Embryonic facial prominence (tissue), 1 donor: ENCODE measurements at regions not wholly inside any gene's neighbourhood (a gene's known extent, or its start where the extent isn't known, plus 50 kb on each side); places are given as distances from the start of the nearest gene placed in this dataset.

Experiments used
- DNase-seq: peaks from one replicate; pipeline ENCODE4 v3.0.0-alpha.2; 2016; ENCODE audit errors: extremely low spot score

GRCh38 chr9:21564175-21564574 lies 82.1 kb upstream of the IFNE start:
- no peak for DNase-seq

DNA sequence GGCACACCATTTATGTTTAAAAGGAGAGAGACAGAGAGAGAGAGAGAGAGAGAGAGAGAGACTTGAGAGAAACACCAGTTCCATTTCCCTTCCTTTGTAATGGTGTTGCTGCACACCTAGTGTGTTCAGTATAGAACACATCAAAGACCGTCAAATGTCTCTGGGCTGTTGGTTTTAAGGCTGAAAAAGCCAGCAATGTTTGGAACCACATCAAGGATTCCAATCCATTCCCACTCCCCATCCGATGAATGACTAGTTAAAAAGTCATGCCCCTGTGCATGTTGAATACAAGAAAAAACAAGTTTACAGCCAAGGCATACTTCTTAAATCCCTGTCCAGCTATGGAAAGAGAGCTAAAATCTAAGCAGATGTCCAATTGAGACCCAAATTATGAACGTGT lies 83.0 kb upstream of the IFNE start:
- DNase-seq: no peak

DNA sequence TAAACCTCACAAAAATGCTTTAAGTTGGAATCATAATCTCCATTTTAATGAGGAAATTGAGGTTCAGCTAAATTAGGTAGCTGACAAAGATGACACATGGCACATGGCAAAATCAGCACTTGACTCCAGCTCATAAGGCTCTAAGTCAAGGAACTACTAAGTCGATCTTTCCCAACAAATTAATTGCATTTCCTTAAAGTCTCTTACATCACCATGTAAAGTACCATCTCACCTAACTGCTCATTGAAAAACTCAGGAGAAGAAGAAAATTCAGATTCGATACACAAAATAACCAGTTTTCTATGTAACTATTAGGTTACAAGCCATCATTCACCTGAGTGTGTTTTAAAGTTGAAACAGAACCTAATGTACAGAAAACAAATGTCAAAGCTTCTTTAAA lies 85.8 kb upstream of the IFNE start:
- no peak for DNase-seq

GRCh38 chr9:21568484-21568883 lies 86.4 kb upstream of the IFNE start:
- no peak for DNase-seq

- no peak for DNase-seq
Observed at GRCh38 chr9:21569721-21570120, 87.6 kb upstream of the IFNE start.

- no peak for DNase-seq
Observed at GRCh38 chr9:21570643-21571275, 88.6 kb upstream of the IFNE start.

GRCh38 chr9:21574261-21574660 lies 92.1 kb upstream of the IFNE start:
- no peak for DNase-seq

GRCh38 chr9:21576331-21577189 lies 94.4 kb upstream of the IFNE start:
- no peak for DNase-seq

DNA sequence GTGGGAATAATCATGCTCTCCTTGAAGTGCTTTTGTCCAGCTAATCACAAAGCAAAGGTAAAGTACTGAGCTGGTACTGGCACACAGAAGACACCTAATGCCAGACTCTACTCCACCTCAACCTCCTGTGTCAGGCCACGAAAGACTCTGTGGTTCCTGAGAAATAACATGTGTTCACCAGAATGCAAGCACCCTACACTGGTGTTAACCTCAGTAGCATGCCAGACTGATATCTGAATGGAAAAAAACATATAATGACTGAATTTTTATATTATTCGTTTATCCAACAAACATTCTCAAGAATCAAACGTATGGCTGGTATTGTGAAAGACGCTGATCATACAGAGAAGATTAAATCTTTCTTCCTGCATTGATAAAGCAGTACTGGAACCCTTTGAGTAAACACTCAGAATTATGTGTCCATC lies 97.1 kb upstream of the IFNE start:
- no peak for DNase-seq

DNA sequence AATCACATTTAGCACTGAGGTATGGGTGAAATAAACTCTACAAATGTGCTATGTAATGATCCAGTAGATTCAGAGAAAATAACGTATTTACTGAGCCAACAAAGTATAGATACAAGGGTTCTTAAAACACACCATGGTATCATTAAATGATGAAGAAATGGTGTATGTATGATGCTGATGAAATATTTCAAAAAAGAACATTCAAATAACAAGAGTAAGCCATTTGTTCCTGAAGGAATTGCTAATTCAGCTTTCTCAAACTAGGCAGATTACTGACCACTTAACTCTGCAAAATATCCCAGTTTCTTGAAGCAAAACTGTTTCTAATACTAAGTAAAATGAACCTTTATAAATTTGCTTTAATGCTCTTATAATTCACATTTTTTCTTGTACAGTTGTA lies 97.6 kb upstream of the IFNE start:
- DNase-seq: no peak

GRCh38 chr9:21580636-21581378 lies 98.7 kb upstream of the IFNE start:
- DNase-seq: no peak

DNA sequence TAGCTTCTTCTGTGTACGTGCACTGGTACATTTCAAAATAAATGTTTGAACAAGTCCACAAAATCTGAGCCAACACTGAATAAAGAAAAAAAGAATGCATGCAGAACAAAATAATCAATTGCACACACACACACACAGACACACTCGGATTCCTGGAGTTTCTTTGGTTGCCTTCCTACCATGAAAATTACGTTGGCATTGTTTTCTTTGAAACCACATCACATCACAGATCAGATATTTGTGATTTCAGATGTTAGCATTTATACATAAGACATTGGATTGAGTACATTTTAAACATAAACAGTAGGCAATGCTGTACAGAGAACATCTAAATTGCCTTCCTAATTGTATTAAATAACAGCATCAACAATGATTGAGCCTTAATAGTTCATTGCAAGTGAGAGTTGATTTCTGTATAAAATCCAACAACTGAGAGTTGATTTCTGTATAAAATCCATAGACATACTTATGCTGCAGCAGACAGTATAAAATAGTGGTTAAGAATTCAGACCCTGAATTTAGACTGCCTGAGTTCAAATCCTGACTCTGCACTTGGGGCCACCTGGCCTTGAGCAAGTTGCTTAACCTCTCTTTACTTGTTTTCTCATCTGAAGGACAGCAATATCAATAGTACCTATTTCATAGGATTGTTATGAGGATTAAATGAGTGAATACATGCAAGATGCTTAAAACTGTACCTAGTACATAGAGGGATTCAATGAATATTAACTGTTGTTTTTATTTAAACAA lies 101.7 kb upstream of the IFNE start:
- no peak for DNase-seq

DNA sequence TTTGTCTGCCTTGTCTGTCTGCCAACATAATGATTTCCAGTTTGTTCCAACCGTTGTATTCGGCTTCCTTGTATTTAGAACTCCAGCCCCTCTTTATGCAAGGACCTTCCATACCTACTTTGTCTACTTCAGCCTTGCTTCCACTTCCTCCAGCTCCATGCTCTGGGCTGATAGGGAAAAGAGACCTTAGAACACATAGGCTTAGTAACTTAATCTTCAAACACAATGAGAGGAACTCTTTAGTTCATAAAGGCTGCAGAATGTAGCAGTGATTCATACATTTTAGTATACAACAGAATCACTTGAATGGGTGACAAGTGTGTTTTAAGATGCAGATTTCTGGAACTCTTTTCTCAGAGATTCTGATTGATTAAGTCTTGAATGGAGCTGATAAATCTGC lies 102.8 kb upstream of the IFNE start:
- DNase-seq: no peak

- no peak for DNase-seq
Observed at GRCh38 chr9:21585756-21586752, 103.9 kb upstream of the IFNE start.

- no peak for DNase-seq
Observed at GRCh38 chr9:21589344-21590056, 107.4 kb upstream of the IFNE start.

- no peak for DNase-seq
Observed at GRCh38 chr9:21590058-21590996, 108.2 kb upstream of the IFNE start.

DNA sequence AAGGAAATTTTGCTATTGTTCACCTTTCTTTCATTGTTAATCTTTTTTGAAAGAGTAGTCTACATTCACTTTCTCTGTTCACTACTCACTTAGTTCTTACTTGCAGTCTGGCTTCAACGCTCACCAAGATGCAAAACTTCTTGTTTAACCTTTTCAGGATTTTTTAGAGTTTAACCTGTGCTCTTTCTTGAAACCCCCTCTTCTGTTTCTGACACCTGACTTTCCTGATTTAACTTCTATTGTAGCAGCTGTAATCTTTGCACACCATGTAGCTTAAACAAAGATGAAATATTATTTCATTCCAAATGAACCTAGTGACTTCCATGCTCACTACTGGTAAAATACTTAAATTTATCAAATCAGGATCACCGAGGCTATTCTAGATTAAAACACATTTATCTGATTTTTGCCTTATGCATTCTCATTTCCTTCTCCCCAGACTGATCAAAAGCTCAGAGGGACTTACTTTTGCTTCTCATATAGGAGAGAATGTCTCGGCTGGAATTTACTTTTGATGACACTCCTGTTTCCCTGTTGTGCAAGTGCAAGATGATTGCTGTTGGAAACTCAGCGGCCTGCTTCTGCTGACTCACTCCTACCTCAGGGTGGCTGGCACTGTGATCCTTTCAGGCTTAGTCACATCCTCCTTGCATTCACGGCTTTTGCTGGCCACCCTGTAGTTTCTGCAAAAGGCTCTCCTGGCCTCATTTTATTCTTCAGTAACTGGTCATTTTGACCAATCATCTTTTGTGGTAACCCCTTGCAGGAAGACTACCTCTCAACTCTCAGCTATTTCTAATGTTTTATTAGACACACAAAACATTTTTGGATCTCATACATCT lies 109.3 kb upstream of the IFNE start:
- DNase-seq: no peak

DNA sequence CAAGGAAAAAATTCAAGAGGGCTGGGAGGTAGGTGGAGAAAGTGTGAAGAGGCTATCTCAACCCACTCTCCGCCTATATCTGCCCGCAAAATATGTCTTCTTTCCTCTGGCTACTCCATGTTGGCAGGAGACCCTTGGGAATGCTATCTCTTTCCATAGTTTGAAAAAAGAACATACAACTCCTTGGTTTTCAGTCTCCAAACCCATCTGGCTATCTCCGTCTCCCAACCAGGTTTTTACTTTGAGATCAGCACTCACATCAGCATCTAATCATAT lies 109.9 kb upstream of the IFNE start:
- no peak for DNase-seq
